ENCODE measurements at regions not wholly inside any gene's neighbourhood (a gene's known extent, or its start where the extent isn't known, plus 50 kb on each side); places are given as distances from the start of the nearest gene placed in this dataset.

GRCh38 chr1:90820745-90821144 is 103.6 kb upstream of the BARHL2 start:
- WGBS, 2 experiments (ENCODE audit: extremely low coverage in 1 of 2, insufficient coverage in 1 of 2, insufficient read length in 1 of 2, insufficient replicate concordance in 2 of 2, low coverage in 1 of 2, low lambda C conversion rate in 2 of 2, missing lambda C conversion rate in 1 of 2): 78% methylated on average over 2 of the region's 2 CpGs; no CpG with 5 or more reads in 1 of the 2 experiments
- H2AFZ ChIP-seq (ENCODE audit: low read length): no peak overlapping the region
- no peak for FAIRE-seq

More at GRCh38 chr1:90820745-90821144, 103.6 kb upstream of the BARHL2 start:
- no peak overlapping the region for H2BK15ac ChIP-seq (ENCODE audit: low read length)
- no peak overlapping the region for H3K4me3 ChIP-seq (ENCODE audit: extremely low read depth in 1 of 4, insufficient read depth in 2 of 4, low read depth in 3 of 4, low read length in 4 of 4)
- H3K27me3 ChIP-seq (replicated peaks in 1 of 4; ENCODE audit: control insufficient read depth in 3 of 4, extremely low read depth in 1 of 4, insufficient read depth in 3 of 4, low read length in 3 of 4): peaks cover 0 to 2% (median 0%) of the 10 kb centered on the region in 4 experiments; a peak in 3 of 7 replicates
- no peak overlapping the region for H2BK20ac ChIP-seq (ENCODE audit: low read length)
- H3K18ac ChIP-seq (ENCODE audit: extremely low read depth, low read length): no peak overlapping the region
- H3K27ac ChIP-seq (ENCODE audit: low read depth, low read length): no peak overlapping the region
- DNase-seq (ENCODE audit: low read depth in 1 of 2, low spot score in 2 of 2): no peak
- no peak overlapping the region for H4K91ac ChIP-seq (replicated peaks; ENCODE audit: insufficient read length, low read length)
- H4K8ac ChIP-seq (ENCODE audit: extremely low read depth, insufficient read depth, low read length): no peak overlapping the region
- no peak overlapping the region for H4K5ac ChIP-seq (ENCODE audit: insufficient read length, low read depth, low read length)
- no peaks in the 10 kb centered on the region for H4K20me1 ChIP-seq (replicated peaks in 1 of 2; ENCODE audit: control insufficient read depth in 1 of 2, insufficient read depth in 2 of 2, low read length in 2 of 2)
- H3K4me2 ChIP-seq (ENCODE audit: insufficient read depth in 1 of 2, low read depth in 2 of 2, low read length in 2 of 2): no peak overlapping the region
- no peak overlapping the region for H3K23ac ChIP-seq (ENCODE audit: insufficient read length)
- H3K56ac ChIP-seq (replicated peaks; ENCODE audit: insufficient read length, low read depth, low read length): no peak overlapping the region
- no peaks in the 10 kb centered on the region for H3K4me1 ChIP-seq (replicated peaks in 1 of 4; ENCODE audit: control insufficient read depth in 3 of 4, insufficient read depth in 4 of 4, low read length in 3 of 4)
- CTCF ChIA-PET (ENCODE audit: partially characterized antibody): interaction anchor here (0.6 kb wide), 1 partner anchor 190 kb away, joined by 4 read pairs; no protein-coding TSS in a partner anchor
- H3K79me2 ChIP-seq (ENCODE audit: control insufficient read depth in 1 of 2, insufficient read depth in 2 of 2, low read length in 2 of 2): no peaks in the 10 kb centered on the region
- H3K9ac ChIP-seq (replicated peaks in 1 of 4; ENCODE audit: extremely low read depth in 1 of 4, low read depth in 3 of 4, low read length in 3 of 4): no peak overlapping the region
- no peak overlapping the region for H2BK120ac ChIP-seq (replicated peaks; ENCODE audit: low read depth, low read length)
- H3K4ac ChIP-seq (replicated peaks; ENCODE audit: insufficient read length, low read depth, low read length): no peak overlapping the region
- no peaks in the 10 kb centered on the region for H3K23me2 ChIP-seq (ENCODE audit: low read depth, low read length)
- H2BK12ac ChIP-seq (ENCODE audit: low read depth, low read length): no peak overlapping the region
- TF ChIP-seq RAD21 (IDR thresholded peaks at IDR 0.05 in 1 of 2, conservative IDR thresholded peaks at IDR 0.05 in 1 of 2; ENCODE audit: low read depth in 2 of 2, low read length in 2 of 2): no peak
- TF ChIP-seq ASH2L (IDR thresholded peaks at IDR 0.05; ENCODE audit: low read length): no peak
- no peak for TF ChIP-seq E2F6 (IDR thresholded peaks at IDR 0.05)
- no peak for TF ChIP-seq USF2 (IDR thresholded peaks at IDR 0.05; ENCODE audit: low read length)
- no peak for TF ChIP-seq JUND (IDR thresholded peaks at IDR 0.05; ENCODE audit: low read length)
- no peak for TF ChIP-seq KDM4A (IDR thresholded peaks at IDR 0.05; ENCODE audit: low read depth, low read length, severe bottlenecking)
- TF ChIP-seq GTF2F1 (IDR thresholded peaks at IDR 0.05; ENCODE audit: borderline replicate concordance, low read depth, low read length): no peak
- H2BK5ac ChIP-seq (ENCODE audit: low read depth, low read length): no peak overlapping the region
- H3K79me1 ChIP-seq (ENCODE audit: low read depth, low read length): no peaks in the 10 kb centered on the region
- no peaks in the 10 kb centered on the region for H3K36me3 ChIP-seq (ENCODE audit: control insufficient read depth in 2 of 4, insufficient read depth in 4 of 4, low read length in 3 of 4)
- no peak overlapping the region for H2AK5ac ChIP-seq (ENCODE audit: low read depth, low read length)
- no peaks in the 10 kb centered on the region for H3K9me3 ChIP-seq (ENCODE audit: insufficient read depth in 2 of 2, low read depth in 1 of 2, low read length in 1 of 2)
- POLR2A ChIA-PET (ENCODE audit: partially characterized antibody): no interaction called here
- no peak overlapping the region for H3K14ac ChIP-seq (ENCODE audit: insufficient read length)

Data from H1 (cell line).